ENCODE measurements at regions not wholly inside any gene's neighbourhood (a gene's known extent, or its start where the extent isn't known, plus 50 kb on each side); places are given as distances from the start of the nearest gene placed in this dataset.

DNA sequence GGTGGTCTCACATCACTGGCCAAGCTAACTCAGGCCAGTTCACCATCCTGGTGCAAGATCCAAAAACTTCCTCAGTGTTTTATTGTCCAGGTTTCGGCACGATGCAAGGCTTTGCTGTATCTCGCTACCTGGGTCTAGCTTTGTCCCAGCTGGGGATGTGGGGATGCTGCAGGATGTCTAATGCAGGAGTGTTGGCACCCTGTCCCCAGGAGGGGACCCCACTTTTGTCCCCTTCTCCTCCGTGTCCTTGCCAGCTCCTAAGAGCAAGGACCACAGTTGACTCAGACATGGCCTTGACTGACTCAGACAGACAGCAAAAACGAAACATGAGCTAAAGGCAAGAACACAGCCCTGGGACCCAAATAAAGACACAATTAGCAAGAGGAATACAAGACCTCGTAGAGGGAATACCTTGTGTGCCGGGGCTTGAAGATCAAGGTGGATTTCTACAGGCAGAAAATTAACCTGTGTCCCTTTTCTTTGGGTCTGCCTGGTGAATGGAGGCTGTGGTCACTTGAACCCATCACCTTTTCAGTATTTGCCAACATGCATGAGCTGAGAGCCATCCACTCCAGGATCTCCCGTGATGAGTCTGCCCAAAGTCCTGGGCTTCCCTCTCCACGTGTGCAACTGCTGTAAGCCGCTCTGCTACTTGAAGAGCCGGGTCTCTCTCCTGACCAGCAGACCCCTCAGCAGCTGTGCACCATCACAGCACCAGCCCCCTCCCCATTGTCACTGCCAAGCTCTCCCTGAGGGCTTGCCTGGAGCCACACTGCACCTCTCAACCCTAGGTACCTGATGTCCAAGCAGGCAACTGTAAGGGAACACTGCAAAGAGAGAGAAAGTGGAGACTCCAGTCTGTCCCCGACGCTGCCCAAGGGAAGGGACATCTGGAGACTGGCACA lies 149.5 kb upstream of the ZNF507 start:
- no peak for TF ChIP-seq EZH2phosphoT487 (IDR thresholded peaks at IDR 0.05; ENCODE audit: low read depth, severe bottlenecking, unreplicated experiment)
- TF ChIP-seq EZH2 (IDR thresholded peaks at IDR 0.05; ENCODE audit: borderline replicate concordance) = no peak
